Naive thymus-derived CD8-positive, alpha-beta T cell (primary cell): ENCODE measurements at regions not wholly inside any gene's neighbourhood (a gene's known extent, or its start where the extent isn't known, plus 50 kb on each side); places are given as distances from the start of the nearest gene placed in this dataset.

Experiments
- ATAC-seq, 2 donors: fragments of 150-1000 bp; cut with Tn5 transposase in 1 of 2; sonication (Bioruptor Pico), chemical (Tn5 transposase) in 1 of 2; 1 replicate in 1 of 2; 2 replicates in 1 of 2; pipeline ENCODE4 v1.10.0; 2021; ENCODE audit warnings: mild to moderate bottlenecking in 2 of 2, moderate library complexity in 2 of 2
- POLR2A ChIA-PET: fragments of 350-600 bp; sonication (Branson Sonifier 250); formaldehyde crosslinking; loops from one replicate; lab custom pipeline; 2021; ENCODE audit warnings: antibody characterized with exemption; lab: Charles Lee
- DNase-seq, 10 donors: peaks; one replicate each; pipeline versions ENCODE4 v3.0.0 to v3.0.0-alpha.2; 2020 to 2022
- H3K27ac Mint-ChIP-seq, 10 donors: one replicate each; pipeline ENCODE4 v1.8.0; 2020 to 2022; ENCODE audit warnings: mild to moderate bottlenecking in 10 of 10, mixed read lengths in 10 of 10, moderate library complexity in 4 of 10, inconsistent platforms in 1 of 10
- H3K27me3 Mint-ChIP-seq, 5 donors: one replicate each; pipeline ENCODE4 v1.8.0; 2021 to 2022; ENCODE audit warnings: mixed read lengths in 5 of 5
- H3K36me3 Mint-ChIP-seq, 3 donors: one replicate each; pipeline ENCODE4 v1.8.0; 2020 to 2022; ENCODE audit warnings: mixed read lengths in 3 of 3, mild to moderate bottlenecking in 2 of 3, inconsistent platforms in 1 of 3
- H3K4me1 Mint-ChIP-seq, 4 donors: one replicate each; pipeline ENCODE4 v1.8.0; 2021 to 2022; ENCODE audit warnings: mixed read lengths in 4 of 4
- H3K4me3 Mint-ChIP-seq, 10 donors: one replicate each; pipeline ENCODE4 v1.8.0; 2020 to 2022; ENCODE audit warnings: mild to moderate bottlenecking in 10 of 10, mixed read lengths in 10 of 10, moderate library complexity in 6 of 10, inconsistent platforms in 1 of 10
- H3K9me3 Mint-ChIP-seq, 9 donors: one replicate each; pipeline ENCODE4 v1.8.0; 2020 to 2022; ENCODE audit warnings: mixed read lengths in 9 of 9, mild to moderate bottlenecking in 3 of 9, inconsistent platforms in 1 of 9, moderate library complexity in 1 of 9

GRCh38 chr5:39854771-39855410 is 430.1 kb upstream of the DAB2 start:
- H3K4me3 Mint-ChIP-seq, result no peak overlapping the region
- no peaks in the 10 kb centered on the region for H3K9me3 Mint-ChIP-seq
- peaks cover 1 to 15% (median 9%) of the 10 kb centered on the region in 5 donors for H3K27me3 Mint-ChIP-seq
- no peaks in the 10 kb centered on the region for H3K36me3 Mint-ChIP-seq
- H3K4me1 Mint-ChIP-seq, result no peaks in the 10 kb centered on the region
- ATAC-seq (no peak), DNase-seq (no peak)
- POLR2A ChIA-PET, result interaction anchor here (0.6 kb wide), 1 partner anchor 1506 kb away, joined by 3 read pairs; no protein-coding TSS in a partner anchor
- H3K27ac Mint-ChIP-seq, result no peak overlapping the region

GRCh38 chr5:39850291-39850690 is 425.5 kb upstream of the DAB2 start:
- POLR2A ChIA-PET, result no interaction called here
- ATAC-seq (no peak), DNase-seq (no peak)
- Mint-ChIP-seq H3K36me3 (peaks cover 0 to 4% (median 0%) of the 10 kb centered on the region in 3 donors), H3K27me3 (peaks cover 16 to 29% (median 22%) of the 10 kb centered on the region in 5 donors), H3K27ac (no peak overlapping the region), H3K4me3 (no peak overlapping the region), H3K4me1 (no peaks in the 10 kb centered on the region), H3K9me3 (peaks cover 0 to 4% (median 0%) of the 10 kb centered on the region in 9 donors)

GRCh38 chr5:39846144-39846543 is 421.4 kb upstream of the DAB2 start:
- POLR2A ChIA-PET, result no interaction called here
- Mint-ChIP-seq H3K27ac (no peak overlapping the region), H3K4me1 (no peaks in the 10 kb centered on the region), H3K4me3 (no peak overlapping the region), H3K9me3 (peaks cover 0 to 4% (median 0%) of the 10 kb centered on the region in 9 donors), H3K36me3 (peaks cover 0 to 4% (median 0%) of the 10 kb centered on the region in 3 donors), H3K27me3 (peaks cover 11 to 29% (median 20%) of the 10 kb centered on the region in 5 donors)
- no peak for ATAC-seq
- DNase-seq, result no peak

- DNase-seq, result no peak
- Mint-ChIP-seq H3K9me3 (peaks cover 0 to 16% (median 7%) of the 10 kb centered on the region in 9 donors), H3K4me1 (no peaks in the 10 kb centered on the region), H3K27me3 (peaks cover 8 to 17% (median 12%) of the 10 kb centered on the region in 5 donors), H3K4me3 (no peak overlapping the region), H3K27ac (no peak overlapping the region), H3K36me3 (peaks cover 0 to 4% (median 0%) of the 10 kb centered on the region in 3 donors)
- ATAC-seq, result no peak
- POLR2A ChIA-PET, result no interaction called here
These were observed 419.0 kb upstream of the DAB2 start for GRCh38 chr5:39843767-39844166.

GRCh38 chr5:39835371-39835770 is 410.6 kb upstream of the DAB2 start:
- Mint-ChIP-seq H3K4me3 (no peak overlapping the region), H3K27me3 (peaks cover 2 to 9% (median 5%) of the 10 kb centered on the region in 5 donors), H3K27ac (no peak overlapping the region), H3K4me1 (no peaks in the 10 kb centered on the region), H3K36me3 (peaks cover 0 to 6% (median 0%) of the 10 kb centered on the region in 3 donors), H3K9me3 (peaks cover 0 to 21% (median 11%) of the 10 kb centered on the region in 9 donors)
- no peak for ATAC-seq
- POLR2A ChIA-PET, result no interaction called here
- DNase-seq, result no peak

GRCh38 chr5:39829441-39829840 is 404.7 kb upstream of the DAB2 start:
- Mint-ChIP-seq H3K9me3 (no peaks in the 10 kb centered on the region), H3K27ac (no peak overlapping the region), H3K27me3 (peaks cover 0 to 5% (median 2%) of the 10 kb centered on the region in 5 donors), H3K36me3 (no peaks in the 10 kb centered on the region), H3K4me1 (no peaks in the 10 kb centered on the region), H3K4me3 (no peak overlapping the region)
- DNase-seq (no peak), ATAC-seq (no peak)
- POLR2A ChIA-PET, result no interaction called here

- Mint-ChIP-seq H3K27ac (no peak overlapping the region), H3K4me3 (no peak overlapping the region), H3K4me1 (no peaks in the 10 kb centered on the region), H3K9me3 (no peaks in the 10 kb centered on the region), H3K27me3 (peaks cover 0 to 2% (median 0%) of the 10 kb centered on the region in 5 donors), H3K36me3 (no peaks in the 10 kb centered on the region)
- POLR2A ChIA-PET, result no interaction called here
- no peak for DNase-seq
- ATAC-seq, result no peak
These were observed 401.3 kb upstream of the DAB2 start for GRCh38 chr5:39826051-39826450.

GRCh38 chr5:39825301-39825700 is 400.5 kb upstream of the DAB2 start:
- H3K36me3 Mint-ChIP-seq, result no peaks in the 10 kb centered on the region
- H3K4me1 Mint-ChIP-seq, result no peaks in the 10 kb centered on the region
- no peaks in the 10 kb centered on the region for H3K9me3 Mint-ChIP-seq
- no peak overlapping the region for H3K27ac Mint-ChIP-seq
- H3K27me3 Mint-ChIP-seq, result peaks cover 0 to 2% (median 0%) of the 10 kb centered on the region in 5 donors
- POLR2A ChIA-PET, result no interaction called here
- ATAC-seq (no peak), DNase-seq (no peak)
- H3K4me3 Mint-ChIP-seq, result no peak overlapping the region

- DNase-seq (no peak), ATAC-seq (no peak)
- no peak overlapping the region for H3K4me3 Mint-ChIP-seq
- peaks cover 0 to 16% (median 0%) of the 10 kb centered on the region in 5 donors for H3K27me3 Mint-ChIP-seq
- no peak overlapping the region for H3K27ac Mint-ChIP-seq
- POLR2A ChIA-PET, result no interaction called here
- H3K9me3 Mint-ChIP-seq, result no peaks in the 10 kb centered on the region
- H3K36me3 Mint-ChIP-seq, result no peaks in the 10 kb centered on the region
- H3K4me1 Mint-ChIP-seq, result no peaks in the 10 kb centered on the region
These were observed 397.2 kb upstream of the DAB2 start for GRCh38 chr5:39822020-39822419.

- Mint-ChIP-seq H3K27me3 (peaks cover 6 to 20% (median 13%) of the 10 kb centered on the region in 5 donors), H3K27ac (no peak overlapping the region), H3K4me3 (no peak overlapping the region), H3K4me1 (no peaks in the 10 kb centered on the region), H3K9me3 (no peaks in the 10 kb centered on the region), H3K36me3 (no peaks in the 10 kb centered on the region)
- ATAC-seq (no peak), DNase-seq (no peak)
- POLR2A ChIA-PET, result no interaction called here
These were observed 392.1 kb upstream of the DAB2 start for GRCh38 chr5:39816866-39817265.

- H3K27ac Mint-ChIP-seq, result no peak overlapping the region
- no peaks in the 10 kb centered on the region for H3K4me1 Mint-ChIP-seq
These were observed 391.5 kb upstream of the DAB2 start for GRCh38 chr5:39816156-39816845.

GRCh38 chr5:39815711-39816110 is 390.9 kb upstream of the DAB2 start:
- no peaks in the 10 kb centered on the region for H3K9me3 Mint-ChIP-seq
- no peaks in the 10 kb centered on the region for H3K36me3 Mint-ChIP-seq
- H3K4me3 Mint-ChIP-seq, result no peak overlapping the region
- no peaks in the 10 kb centered on the region for H3K4me1 Mint-ChIP-seq
- no peak overlapping the region for H3K27ac Mint-ChIP-seq
- DNase-seq, result no peak
- no peak for ATAC-seq
- POLR2A ChIA-PET, result no interaction called here
- peaks cover 6 to 20% (median 13%) of the 10 kb centered on the region in 5 donors for H3K27me3 Mint-ChIP-seq

More at GRCh38 chr5:39816156-39816845, 391.5 kb upstream of the DAB2 start:
- DNase-seq (no peak), ATAC-seq (no peak)
- POLR2A ChIA-PET, result no interaction called here
- Mint-ChIP-seq H3K9me3 (no peaks in the 10 kb centered on the region), H3K4me3 (no peak overlapping the region), H3K27me3 (peaks cover 6 to 20% (median 13%) of the 10 kb centered on the region in 5 donors), H3K36me3 (no peaks in the 10 kb centered on the region)

- ATAC-seq (no peak), DNase-seq (no peak)
- H3K27ac Mint-ChIP-seq, result no peak overlapping the region
- H3K27me3 Mint-ChIP-seq, result peaks cover 8 to 13% (median 9%) of the 10 kb centered on the region in 5 donors
- POLR2A ChIA-PET, result no interaction called here
- no peaks in the 10 kb centered on the region for H3K36me3 Mint-ChIP-seq
- no peak overlapping the region for H3K4me3 Mint-ChIP-seq
- no peaks in the 10 kb centered on the region for H3K9me3 Mint-ChIP-seq
- no peaks in the 10 kb centered on the region for H3K4me1 Mint-ChIP-seq
These were observed 386.6 kb upstream of the DAB2 start for GRCh38 chr5:39811381-39811780.
